GM12878 (cell line): ENCODE measurements at regions not wholly inside any gene's neighbourhood (a gene's known extent, or its start where the extent isn't known, plus 50 kb on each side); places are given as distances from the start of the nearest gene placed in this dataset.

Source experiments
- ATAC-seq: fragments of 200-7000 bp; cut with Tn5 transposase; 3 replicates; pipeline ENCODE4 v1.9.1; 2020; ENCODE audit warnings: mild to moderate bottlenecking, moderate library complexity
- BruUV-seq: library from RNA; stranded (reverse); fragments of 400-500 nt; replicated peaks from 2 replicates; lab custom pipeline; 2021; lab: Mats Ljungman, UMichigan
- CTCF ChIA-PET: fragments of 300-600 bp; sonication (Branson Sonifier 250); formaldehyde crosslinking; extraction: SDS; loops from one replicate; lab custom pipeline; 2021; ENCODE audit warnings: inconsistent platforms; lab: Yijun Ruan, JAX
- POLR2A ChIA-PET: fragments of 350-600 bp; formaldehyde crosslinking; extraction: SDS; loops from one replicate; lab custom pipeline; 2021; ENCODE audit warnings: inconsistent platforms; lab: Charles Lee
- RAD21 ChIA-PET: fragments of 300-600 bp; sonication (Branson Sonifier 250); formaldehyde crosslinking; loops from one replicate; lab custom pipeline; 2023; ENCODE audit warnings: antibody characterized with exemption; ENCODE audit not compliant: unreplicated experiment; lab: Charles Lee
- SMC1A ChIA-PET: fragments of 300-600 bp; sonication (Branson Sonifier 250); formaldehyde crosslinking; loops from one replicate; lab custom pipeline; 2023; ENCODE audit not compliant: unreplicated experiment, uncharacterized antibody; lab: Charles Lee
- DNase-seq: peaks from one replicate; pipeline ENCODE4 v3.0.0-alpha.2; 2011; ENCODE audit warnings: low read depth, low spot score
- FAIRE-seq: peaks from 3 replicates; lab custom pipeline; 2011; peaks lifted over from hg19 to GRCh38; lab: Jason Lieb, UNC
- H2AFZ ChIP-seq: 2 replicates; pipeline ENCODE4 v1.6.0; 2011; ENCODE audit warnings: low read depth, low read length, control low read depth; ENCODE audit not compliant: control insufficient read depth
- H3K27ac ChIP-seq: 2 replicates; pipeline ENCODE4 v1.5.1; 2011; ENCODE audit warnings: control low read depth; ENCODE audit not compliant: control insufficient read depth, insufficient read depth
- H3K27me3 ChIP-seq, 2 experiments: replicated peaks in 1 of 2; 2 replicates each; pipeline versions ENCODE4 v1.6.0 to v1.6.1; 2011; ENCODE audit warnings: low read length in 1 of 2; ENCODE audit not compliant: control insufficient read depth in 2 of 2, insufficient read depth in 2 of 2
- H3K36me3 ChIP-seq, 2 experiments: 2 replicates each; pipeline ENCODE4 v1.5.1; 2011; ENCODE audit warnings: low read length in 1 of 2; ENCODE audit not compliant: control insufficient read depth in 2 of 2, insufficient read depth in 2 of 2
- H3K4me1 ChIP-seq: 2 replicates; pipeline ENCODE4 v1.6.1; 2011; ENCODE audit warnings: mild to moderate bottlenecking, low read length, moderate library complexity, mixed read lengths; ENCODE audit not compliant: control insufficient read depth, insufficient read depth
- H3K4me2 ChIP-seq: 2 replicates; pipeline ENCODE4 v1.6.0; 2011; ENCODE audit warnings: control low read depth; ENCODE audit not compliant: control insufficient read depth, insufficient read depth
- H3K4me3 ChIP-seq: fragments of 200-600 bp; sonication (generic); 2 replicates; pipeline ENCODE4 v1.5.1; 2016
- H3K79me2 ChIP-seq: 2 replicates; pipeline ENCODE4 v1.6.0; 2011; ENCODE audit warnings: low read length; ENCODE audit not compliant: control insufficient read depth, insufficient read depth
- H3K9ac ChIP-seq: 2 replicates; pipeline ENCODE4 v1.8.0; 2011; ENCODE audit warnings: low read length, control low read depth, mixed read lengths; ENCODE audit not compliant: control insufficient read depth, insufficient read depth
- H3K9me3 ChIP-seq: replicated peaks from 3 replicates; pipeline ENCODE4 v1.5.1; 2011; ENCODE audit warnings: mild to moderate bottlenecking, low read length; ENCODE audit not compliant: control insufficient read depth, insufficient read depth
- H4K20me1 ChIP-seq: 2 replicates; pipeline ENCODE4 v1.6.0; 2011; ENCODE audit not compliant: control insufficient read depth, insufficient read depth
- CBX3 ChIP-seq: fragments of 200-600 bp; sonication (generic); IDR thresholded peaks from 2 replicates; pipeline ENCODE4 v1.6.1; 2016; ENCODE audit warnings: low read depth, borderline replicate concordance
- FOXK2 ChIP-seq: fragments of 450-650 bp; IDR thresholded peaks from 2 replicates; pipeline ENCODE4 v1.6.1; 2017; ENCODE audit warnings: mild to moderate bottlenecking, moderate library complexity
- MEF2B ChIP-seq: fragments of 450-650 bp; IDR thresholded peaks from 2 replicates; pipeline ENCODE4 v1.6.1; 2018; ENCODE audit warnings: mild to moderate bottlenecking, moderate library complexity; ENCODE audit not compliant: partially characterized antibody, poor library complexity, severe bottlenecking
- NFYA ChIP-seq: IDR thresholded peaks from 2 replicates; pipeline ENCODE4 v1.6.1; 2011; ENCODE audit warnings: low read depth, mild to moderate bottlenecking, low read length, improper control_type of control experiment, borderline replicate concordance
- NR2F1 ChIP-seq: fragments of 450-650 bp; conservative IDR thresholded peaks from 2 replicates; pipeline ENCODE4 v1.6.1; 2017; ENCODE audit warnings: mild to moderate bottlenecking
- RAD51 ChIP-seq: fragments of 450-650 bp; IDR thresholded peaks from 2 replicates; pipeline ENCODE4 v1.6.1; 2016; ENCODE audit warnings: moderate library complexity, mild to moderate bottlenecking, inconsistent platforms
- RFX5 ChIP-seq: IDR thresholded peaks from 2 replicates; pipeline ENCODE4 v1.6.1; 2011; ENCODE audit warnings: low read depth, low read length, improper control_type of control experiment
- SIX5 ChIP-seq: IDR thresholded peaks from 2 replicates; pipeline ENCODE4 v1.6.1; 2011; ENCODE audit warnings: mild to moderate bottlenecking, low read depth, low read length, moderate library complexity; ENCODE audit not compliant: severe bottlenecking
- SREBF2 ChIP-seq: IDR thresholded peaks from 2 replicates; pipeline ENCODE4 v1.6.1; 2012; ENCODE audit warnings: mild to moderate bottlenecking, low read length
- STAT3 ChIP-seq: IDR thresholded peaks from 2 replicates; pipeline ENCODE4 v1.6.1; 2011; ENCODE audit warnings: low read depth, low read length, improper control_type of control experiment
- WGBS: methylation state at CpG from one replicate; pipeline ENCODE4 v1.1.6; 2016; ENCODE audit warnings: low lambda C conversion rate; ENCODE audit not compliant: insufficient replicate concordance, insufficient coverage; ENCODE audit errors: missing lambda C conversion rate; 5-methylcytosine and 5-hydroxymethylcytosine counted together
- in situ Hi-C: fragments of 300-500 bp; cut with MboI; formaldehyde crosslinking; loops from 9 replicates; pipeline ENCODE4 v1.14.3; 2018; ENCODE audit warnings: mixed read lengths
- intact Hi-C: fragments of 100-400 bp; cut with micrococcal nuclease; formaldehyde crosslinking; loops from one replicate; pipeline ENCODE4 v1.14.2; 2022; ENCODE audit not compliant: unreplicated experiment
- TF ChIP-seq, protein P1 (sequence below): IDR thresholded peaks from 2 replicates; pipeline ENCODE4 v1.6.1; 2012; ENCODE audit warnings: mild to moderate bottlenecking, low read depth, low read length

DNA sequence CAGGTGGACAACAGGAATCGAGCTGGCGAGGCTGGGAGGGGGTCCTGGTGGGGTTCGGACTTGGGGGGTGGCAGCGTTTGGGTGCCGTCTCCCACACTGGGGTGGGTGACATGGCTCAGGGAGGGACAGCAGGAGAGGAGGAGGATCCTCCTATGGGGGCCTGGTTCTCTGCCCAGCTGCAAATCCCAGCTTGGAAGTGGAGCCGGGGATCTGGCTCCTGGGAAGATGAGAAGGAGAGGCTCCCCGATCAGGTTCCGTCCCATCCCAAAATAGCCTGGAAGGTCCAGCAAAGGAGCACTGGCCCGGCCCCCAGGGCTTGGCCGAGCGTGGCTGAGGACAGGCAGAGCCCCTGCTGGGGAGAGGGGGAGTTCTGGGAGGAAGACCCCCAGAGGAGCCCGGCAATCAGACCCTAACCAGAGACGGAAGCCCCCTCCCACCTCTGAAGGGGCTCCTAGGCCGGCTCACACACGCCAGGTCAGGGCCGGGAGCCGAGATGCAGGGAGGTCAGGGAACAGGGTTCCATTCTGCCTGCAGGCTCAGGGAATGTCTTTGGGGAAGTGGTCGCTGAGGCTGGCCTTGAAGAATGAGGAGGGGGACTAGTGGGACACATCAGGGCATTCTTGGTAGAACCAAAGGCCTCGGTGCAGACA, 143.7 kb downstream of the ENGASE start:
- no peak overlapping the region for H2AFZ ChIP-seq
- DNase-seq = no peak
- intact Hi-C loops = no loop called here
- H4K20me1 ChIP-seq = no peaks in the 10 kb centered on the region
- POLR2A ChIA-PET = no interaction called here
- H3K79me2 ChIP-seq = no peaks in the 10 kb centered on the region
- no TSS peak for BruUV-seq
- peaks cover 3 to 8% of the 10 kb centered on the region in 2 experiments for H3K27me3 ChIP-seq
- FAIRE-seq = no peak
- H3K4me1 ChIP-seq = no peaks in the 10 kb centered on the region
- H3K27ac ChIP-seq = no peak overlapping the region
- H3K9ac ChIP-seq = no peak overlapping the region
- SMC1A ChIA-PET = no interaction called here
- H3K36me3 ChIP-seq = no peaks in the 10 kb centered on the region
- RAD21 ChIA-PET = no interaction called here
- WGBS = 19% methylated on average over 19 of the region's 19 CpGs
- CTCF ChIA-PET = interaction anchor here (2.0 kb wide), 1 partner anchor 174 kb away, joined by 5 read pairs; no protein-coding TSS in a partner anchor
- no peak for ATAC-seq
- H3K9me3 ChIP-seq = no peaks in the 10 kb centered on the region
- in situ Hi-C loops = no loop called here
- no peak overlapping the region for H3K4me3 ChIP-seq
- no peak for TF ChIP-seq RAD51
- no peak for TF ChIP-seq CBX3
- TF ChIP-seq NFYA = no peak
- TF ChIP-seq STAT3 = no peak
- no peak for TF ChIP-seq MEF2B
- no peak for TF ChIP-seq FOXK2
- no peak for TF ChIP-seq SIX5
- TF ChIP-seq, protein P1, sequence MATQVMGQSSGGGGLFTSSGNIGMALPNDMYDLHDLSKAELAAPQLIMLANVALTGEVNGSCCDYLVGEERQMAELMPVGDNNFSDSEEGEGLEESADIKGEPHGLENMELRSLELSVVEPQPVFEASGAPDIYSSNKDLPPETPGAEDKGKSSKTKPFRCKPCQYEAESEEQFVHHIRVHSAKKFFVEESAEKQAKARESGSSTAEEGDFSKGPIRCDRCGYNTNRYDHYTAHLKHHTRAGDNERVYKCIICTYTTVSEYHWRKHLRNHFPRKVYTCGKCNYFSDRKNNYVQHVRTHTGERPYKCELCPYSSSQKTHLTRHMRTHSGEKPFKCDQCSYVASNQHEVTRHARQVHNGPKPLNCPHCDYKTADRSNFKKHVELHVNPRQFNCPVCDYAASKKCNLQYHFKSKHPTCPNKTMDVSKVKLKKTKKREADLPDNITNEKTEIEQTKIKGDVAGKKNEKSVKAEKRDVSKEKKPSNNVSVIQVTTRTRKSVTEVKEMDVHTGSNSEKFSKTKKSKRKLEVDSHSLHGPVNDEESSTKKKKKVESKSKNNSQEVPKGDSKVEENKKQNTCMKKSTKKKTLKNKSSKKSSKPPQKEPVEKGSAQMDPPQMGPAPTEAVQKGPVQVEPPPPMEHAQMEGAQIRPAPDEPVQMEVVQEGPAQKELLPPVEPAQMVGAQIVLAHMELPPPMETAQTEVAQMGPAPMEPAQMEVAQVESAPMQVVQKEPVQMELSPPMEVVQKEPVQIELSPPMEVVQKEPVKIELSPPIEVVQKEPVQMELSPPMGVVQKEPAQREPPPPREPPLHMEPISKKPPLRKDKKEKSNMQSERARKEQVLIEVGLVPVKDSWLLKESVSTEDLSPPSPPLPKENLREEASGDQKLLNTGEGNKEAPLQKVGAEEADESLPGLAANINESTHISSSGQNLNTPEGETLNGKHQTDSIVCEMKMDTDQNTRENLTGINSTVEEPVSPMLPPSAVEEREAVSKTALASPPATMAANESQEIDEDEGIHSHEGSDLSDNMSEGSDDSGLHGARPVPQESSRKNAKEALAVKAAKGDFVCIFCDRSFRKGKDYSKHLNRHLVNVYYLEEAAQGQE = no peak
- no peak for TF ChIP-seq SREBF2
- no peak for TF ChIP-seq NR2F1
- TF ChIP-seq RFX5 = no peak
- H3K4me2 ChIP-seq = no peak overlapping the region
